MM.1S (cell line): ENCODE measurements at regions not wholly inside any gene's neighbourhood (a gene's known extent, or its start where the extent isn't known, plus 50 kb on each side); places are given as distances from the start of the nearest gene placed in this dataset.

Experiments used
- EZH2 ChIP-seq: fragments of 300-600 bp; sonication (generic); optimal IDR thresholded peaks from 2 replicates; pipeline ENCODE3; 2017; ENCODE audit warnings: low read depth, mild to moderate bottlenecking, antibody characterized with exemption, low read length, mixed read lengths
- TF ChIP-seq, protein P1 (sequence below): fragments of 300-600 bp; sonication (generic); IDR thresholded peaks from 2 replicates; pipeline ENCODE4 v1.5.1; 2016; ENCODE audit warnings: antibody characterized with exemption, low read length, mixed read lengths

DNA sequence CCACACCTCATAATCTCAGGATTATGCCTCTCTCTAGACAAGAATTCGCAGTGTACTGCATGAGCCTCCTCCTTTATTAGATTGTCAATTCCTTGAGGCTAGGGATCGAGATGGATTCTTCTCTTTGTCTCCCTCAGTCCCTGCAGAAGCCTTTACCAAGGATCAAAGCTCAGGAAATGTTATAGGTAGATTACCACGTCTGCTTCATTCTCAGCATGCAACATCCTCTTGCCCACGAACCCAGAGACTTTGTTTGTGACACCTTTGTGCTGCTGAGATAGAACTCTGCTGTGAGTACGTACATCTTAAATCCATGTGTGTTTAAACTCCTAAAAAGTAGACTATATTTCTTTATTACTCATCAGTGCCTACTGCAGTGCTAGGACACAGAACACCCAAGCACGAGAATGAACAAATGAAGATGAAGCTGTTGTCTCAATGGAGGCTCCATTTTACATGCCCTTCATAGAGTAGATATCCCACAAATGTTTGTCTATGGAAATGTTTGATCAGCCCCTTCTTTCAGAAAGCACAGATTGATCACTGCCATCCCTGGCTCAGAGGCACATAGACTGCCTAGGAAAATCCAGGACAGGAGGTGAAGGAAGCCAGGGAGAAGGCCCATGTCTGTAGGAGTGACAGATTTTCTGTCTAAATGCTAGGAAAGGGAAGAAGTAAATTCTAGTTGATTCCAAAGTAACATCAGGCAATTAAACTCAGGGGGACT is 98.8 kb upstream of the KLHL29 start:
- TF ChIP-seq, protein P1, sequence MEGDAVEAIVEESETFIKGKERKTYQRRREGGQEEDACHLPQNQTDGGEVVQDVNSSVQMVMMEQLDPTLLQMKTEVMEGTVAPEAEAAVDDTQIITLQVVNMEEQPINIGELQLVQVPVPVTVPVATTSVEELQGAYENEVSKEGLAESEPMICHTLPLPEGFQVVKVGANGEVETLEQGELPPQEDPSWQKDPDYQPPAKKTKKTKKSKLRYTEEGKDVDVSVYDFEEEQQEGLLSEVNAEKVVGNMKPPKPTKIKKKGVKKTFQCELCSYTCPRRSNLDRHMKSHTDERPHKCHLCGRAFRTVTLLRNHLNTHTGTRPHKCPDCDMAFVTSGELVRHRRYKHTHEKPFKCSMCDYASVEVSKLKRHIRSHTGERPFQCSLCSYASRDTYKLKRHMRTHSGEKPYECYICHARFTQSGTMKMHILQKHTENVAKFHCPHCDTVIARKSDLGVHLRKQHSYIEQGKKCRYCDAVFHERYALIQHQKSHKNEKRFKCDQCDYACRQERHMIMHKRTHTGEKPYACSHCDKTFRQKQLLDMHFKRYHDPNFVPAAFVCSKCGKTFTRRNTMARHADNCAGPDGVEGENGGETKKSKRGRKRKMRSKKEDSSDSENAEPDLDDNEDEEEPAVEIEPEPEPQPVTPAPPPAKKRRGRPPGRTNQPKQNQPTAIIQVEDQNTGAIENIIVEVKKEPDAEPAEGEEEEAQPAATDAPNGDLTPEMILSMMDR, result no peak
- no peak for TF ChIP-seq EZH2
